ENCODE measurements at regions not wholly inside any gene's neighbourhood (a gene's known extent, or its start where the extent isn't known, plus 50 kb on each side); places are given as distances from the start of the nearest gene placed in this dataset.
"Not testable (repeated sequence)": the region's sequence is repeated elsewhere in the genome, so short reads cannot be mapped to it uniquely, and the experiment has no call there.

DNA sequence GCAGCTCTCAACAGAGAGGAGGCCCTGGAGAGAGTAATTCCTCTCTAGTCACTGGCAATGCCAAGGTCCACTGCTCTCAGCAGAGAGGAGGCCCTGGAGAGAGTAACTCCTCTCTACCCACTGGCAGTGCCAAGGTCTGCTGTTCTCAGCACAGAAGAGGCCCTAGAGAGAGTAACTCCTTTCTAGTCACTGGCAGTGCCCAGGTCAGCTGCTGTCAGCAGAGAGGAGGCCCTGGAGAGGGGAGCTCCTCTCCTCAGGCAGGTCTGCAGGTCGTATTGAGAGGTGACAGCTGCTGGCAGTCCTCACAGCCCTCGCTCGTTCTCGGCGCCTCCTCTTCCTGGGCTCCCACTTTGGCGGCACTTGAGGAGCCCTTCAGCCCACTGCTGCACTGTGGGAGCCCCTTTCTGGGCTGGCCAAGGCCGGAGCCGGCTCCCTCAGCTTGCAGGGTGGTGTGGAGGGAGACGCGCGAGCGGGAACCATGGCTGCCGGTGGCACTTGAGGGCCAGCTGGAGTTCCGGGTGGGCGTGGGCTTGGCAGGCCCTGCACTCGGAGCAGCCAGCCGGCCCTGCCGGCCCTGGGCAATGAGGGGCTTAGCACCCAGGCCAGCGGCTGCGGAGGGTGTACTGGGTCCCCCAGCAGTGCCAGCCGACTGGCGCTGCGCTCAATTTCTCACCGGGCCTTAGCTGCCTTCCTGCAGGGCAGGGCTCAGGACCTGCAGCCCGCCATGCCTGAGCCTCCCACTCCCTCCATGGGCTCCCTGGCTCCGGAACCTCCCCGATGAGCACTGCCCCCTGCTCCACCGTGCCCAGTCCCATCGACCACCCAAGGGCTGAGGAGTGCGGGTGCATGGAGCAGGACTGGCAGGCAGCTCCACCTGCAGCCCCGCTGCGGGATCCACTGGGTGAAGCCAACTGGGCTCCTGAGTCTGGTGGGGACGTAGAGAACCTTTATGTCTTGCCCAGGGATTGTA is 642.9 kb downstream of the PRR16 start:
- H3K27me3 ChIP-seq (replicated peaks; ENCODE audit: control insufficient read depth, insufficient read depth, low read length) = not testable (repeated sequence)

DNA sequence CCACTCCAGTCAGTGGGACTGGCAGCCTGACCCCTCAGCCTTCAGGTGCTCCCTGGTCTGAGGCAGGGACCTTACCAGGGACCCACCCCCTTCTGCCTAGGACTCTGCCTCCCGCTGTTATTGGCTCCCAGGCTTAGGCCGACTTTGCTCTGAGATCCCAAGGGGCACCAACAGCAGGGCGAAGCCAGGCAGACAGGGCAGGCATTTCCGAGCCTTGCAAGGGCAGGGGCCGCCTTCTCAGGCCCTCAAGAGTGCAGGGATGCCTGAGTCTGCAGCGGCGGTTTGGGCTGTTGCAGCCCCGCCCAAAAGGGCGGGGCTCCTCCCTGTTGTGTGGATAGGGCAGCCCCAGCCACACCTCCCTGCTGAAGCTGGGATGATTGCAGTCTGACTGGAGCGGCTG is 644.6 kb downstream of the PRR16 start:
- Histone ChIP-seq H3K9me3 (ENCODE audit: control insufficient read depth, low read length) (no peaks in the 10 kb centered on the region), H3K27me3 (replicated peaks; ENCODE audit: control insufficient read depth, insufficient read depth, low read length) (no peaks in the 10 kb centered on the region), H3K9ac (ENCODE audit: low read length) (no peak overlapping the region), H3K36me3 (ENCODE audit: control insufficient read depth, insufficient read depth, low read length, severe bottlenecking) (no peaks in the 10 kb centered on the region), H3K4me3 (ENCODE audit: low read length) (no peak overlapping the region), H3K4me1 (ENCODE audit: control insufficient read depth, insufficient read depth, low read length) (no peaks in the 10 kb centered on the region)
- no peak for DNase-seq (ENCODE audit: low read depth)

More for the DNA sequence above, 642.9 kb downstream of the PRR16 start:
- not testable (repeated sequence) for H3K36me3 ChIP-seq (ENCODE audit: control insufficient read depth, insufficient read depth, low read length, severe bottlenecking); H3K9ac ChIP-seq (ENCODE audit: low read length); H3K4me3 ChIP-seq (ENCODE audit: low read length); H3K9me3 ChIP-seq (ENCODE audit: control insufficient read depth, low read length); H3K4me1 ChIP-seq (ENCODE audit: control insufficient read depth, insufficient read depth, low read length); DNase-seq (ENCODE audit: low read depth)

DNA sequence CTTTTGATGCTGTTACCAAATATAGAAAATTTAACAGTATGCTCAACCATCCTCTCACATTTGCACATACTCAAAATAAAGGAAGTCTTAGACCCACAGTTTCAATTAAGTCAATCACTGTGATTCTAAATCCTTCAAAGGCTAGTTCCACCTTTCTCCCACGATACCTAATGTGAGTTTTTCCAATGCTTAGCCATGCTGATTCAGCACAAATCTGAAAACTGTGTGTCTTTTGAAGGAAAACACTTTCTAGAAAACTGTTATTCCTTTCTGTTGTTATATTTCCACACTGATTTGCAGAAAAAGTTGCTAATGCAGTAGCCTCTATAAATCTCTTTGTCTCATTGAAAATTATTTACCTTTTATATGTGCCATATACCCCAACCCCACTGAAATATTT is 645.7 kb downstream of the PRR16 start:
- Histone ChIP-seq H3K36me3 (ENCODE audit: control insufficient read depth, insufficient read depth, low read length, severe bottlenecking) (no peaks in the 10 kb centered on the region), H3K4me1 (ENCODE audit: control insufficient read depth, insufficient read depth, low read length) (no peaks in the 10 kb centered on the region), H3K9ac (ENCODE audit: low read length) (no peak overlapping the region), H3K9me3 (ENCODE audit: control insufficient read depth, low read length) (no peaks in the 10 kb centered on the region), H3K27me3 (replicated peaks; ENCODE audit: control insufficient read depth, insufficient read depth, low read length) (no peaks in the 10 kb centered on the region), H3K4me3 (ENCODE audit: low read length) (no peak overlapping the region)
- DNase-seq (ENCODE audit: low read depth) = no peak

DNA sequence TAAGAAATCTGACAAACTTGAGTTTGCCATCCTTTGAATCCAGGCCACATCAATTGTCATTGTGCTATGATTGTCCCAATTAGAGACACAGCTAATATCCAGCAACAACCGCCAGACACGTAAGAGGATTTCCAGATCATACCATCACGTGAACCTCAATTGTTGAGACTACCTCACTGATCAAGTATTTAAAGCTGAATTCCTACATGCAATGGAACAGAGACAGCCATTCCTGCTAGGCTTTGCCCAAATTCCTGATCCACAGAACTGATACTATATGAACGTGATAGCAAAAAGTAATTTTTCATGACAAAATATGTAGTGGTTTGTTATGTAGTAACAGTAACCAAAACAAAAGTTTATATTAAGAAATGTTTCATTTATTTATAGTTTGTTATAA is 657.7 kb downstream of the PRR16 start:
- no peaks in the 10 kb centered on the region for H3K9me3 ChIP-seq (ENCODE audit: control insufficient read depth, low read length)
- no peaks in the 10 kb centered on the region for H3K27me3 ChIP-seq (replicated peaks; ENCODE audit: control insufficient read depth, insufficient read depth, low read length)
- DNase-seq (ENCODE audit: low read depth) = no peak
- H3K9ac ChIP-seq (ENCODE audit: low read length) = no peak overlapping the region
- no peak overlapping the region for H3K4me3 ChIP-seq (ENCODE audit: low read length)
- no peaks in the 10 kb centered on the region for H3K36me3 ChIP-seq (ENCODE audit: control insufficient read depth, insufficient read depth, low read length, severe bottlenecking)
- no peaks in the 10 kb centered on the region for H3K4me1 ChIP-seq (ENCODE audit: control insufficient read depth, insufficient read depth, low read length)

DNA sequence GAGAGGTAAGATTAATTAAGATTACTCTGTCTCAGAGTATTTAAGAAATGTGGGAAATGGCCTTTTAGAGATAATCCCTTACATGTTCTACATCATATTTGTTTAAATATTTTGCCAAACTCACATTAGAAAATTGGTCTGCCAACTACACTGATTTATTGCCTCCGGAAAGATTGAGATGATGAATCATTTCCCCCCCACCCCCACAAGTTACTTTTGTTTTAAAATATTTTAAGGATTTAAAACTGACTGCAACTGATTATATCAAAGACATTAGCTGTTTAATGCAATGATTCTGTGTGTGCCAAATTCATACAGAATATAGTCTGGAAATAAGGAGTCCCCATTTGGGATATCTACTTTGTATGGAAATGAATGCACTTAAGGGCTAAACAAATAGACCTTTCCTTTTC is 674.4 kb downstream of the PRR16 start:
- no peaks in the 10 kb centered on the region for H3K36me3 ChIP-seq (ENCODE audit: control insufficient read depth, insufficient read depth, low read length, severe bottlenecking)

DNA sequence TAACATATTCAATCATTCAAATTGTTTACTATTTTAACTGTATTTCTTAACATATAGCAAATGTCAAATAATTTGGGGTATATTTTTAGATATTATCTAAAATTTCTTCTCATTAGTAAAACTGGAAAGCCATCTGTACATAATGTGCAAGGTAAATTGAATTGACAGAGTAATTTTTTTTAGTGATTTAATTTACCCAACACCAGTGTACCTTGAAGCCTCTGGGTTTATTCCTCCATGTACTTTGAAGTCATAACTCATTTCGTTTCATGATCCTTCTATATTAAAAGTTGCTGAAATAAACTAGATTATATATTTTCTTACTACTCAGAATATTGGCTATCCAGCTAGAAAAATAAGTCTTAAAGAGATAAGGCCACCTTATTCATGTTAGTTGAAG is 674.9 kb downstream of the PRR16 start:
- H3K9me3 ChIP-seq (ENCODE audit: control insufficient read depth, low read length) = peaks cover 3% of the 10 kb centered on the region
- H3K9ac ChIP-seq (ENCODE audit: low read length) = no peak overlapping the region
- H3K4me1 ChIP-seq (ENCODE audit: control insufficient read depth, insufficient read depth, low read length) = no peaks in the 10 kb centered on the region
- no peak overlapping the region for H3K4me3 ChIP-seq (ENCODE audit: low read length)
- no peaks in the 10 kb centered on the region for H3K36me3 ChIP-seq (ENCODE audit: control insufficient read depth, insufficient read depth, low read length, severe bottlenecking)
- DNase-seq (ENCODE audit: low read depth) = no peak
- H3K27me3 ChIP-seq (replicated peaks; ENCODE audit: control insufficient read depth, insufficient read depth, low read length) = no peaks in the 10 kb centered on the region

More for the DNA sequence above, 674.4 kb downstream of the PRR16 start:
- H3K9me3 ChIP-seq (ENCODE audit: control insufficient read depth, low read length) = peaks cover 3% of the 10 kb centered on the region
- DNase-seq (ENCODE audit: low read depth) = peak; percentile 38
- no peak overlapping the region for H3K4me3 ChIP-seq (ENCODE audit: low read length)
- no peaks in the 10 kb centered on the region for H3K4me1 ChIP-seq (ENCODE audit: control insufficient read depth, insufficient read depth, low read length)
- H3K9ac ChIP-seq (ENCODE audit: low read length) = no peak overlapping the region
- no peaks in the 10 kb centered on the region for H3K27me3 ChIP-seq (replicated peaks; ENCODE audit: control insufficient read depth, insufficient read depth, low read length)

DNA sequence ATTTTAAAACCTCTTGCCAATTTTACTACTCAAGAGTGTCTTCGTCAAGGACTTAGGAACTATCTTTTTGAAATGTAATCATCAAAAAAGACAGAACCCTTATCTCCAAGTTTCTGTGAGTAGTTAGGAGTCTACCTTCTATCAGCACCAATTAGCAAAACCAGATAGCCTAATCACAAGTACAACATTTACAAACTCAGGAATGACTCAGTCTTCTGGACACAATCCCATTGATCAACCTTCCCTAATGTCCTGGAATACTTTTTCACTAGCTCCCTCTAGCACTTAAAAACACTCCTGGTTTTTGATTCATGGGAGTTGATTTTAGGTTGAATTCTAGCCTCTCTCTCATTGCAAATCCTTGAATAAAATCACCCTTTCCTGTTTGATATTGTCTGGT is 680.7 kb downstream of the PRR16 start:
- Histone ChIP-seq H3K9me3 (ENCODE audit: control insufficient read depth, low read length) (peaks cover 3% of the 10 kb centered on the region), H3K36me3 (ENCODE audit: control insufficient read depth, insufficient read depth, low read length, severe bottlenecking) (no peaks in the 10 kb centered on the region), H3K27me3 (replicated peaks; ENCODE audit: control insufficient read depth, insufficient read depth, low read length) (no peaks in the 10 kb centered on the region), H3K9ac (ENCODE audit: low read length) (no peak overlapping the region), H3K4me1 (ENCODE audit: control insufficient read depth, insufficient read depth, low read length) (peaks cover 7% of the 10 kb centered on the region), H3K4me3 (ENCODE audit: low read length) (no peak overlapping the region)
- DNase-seq (ENCODE audit: low read depth) = peak; percentile 41

DNA sequence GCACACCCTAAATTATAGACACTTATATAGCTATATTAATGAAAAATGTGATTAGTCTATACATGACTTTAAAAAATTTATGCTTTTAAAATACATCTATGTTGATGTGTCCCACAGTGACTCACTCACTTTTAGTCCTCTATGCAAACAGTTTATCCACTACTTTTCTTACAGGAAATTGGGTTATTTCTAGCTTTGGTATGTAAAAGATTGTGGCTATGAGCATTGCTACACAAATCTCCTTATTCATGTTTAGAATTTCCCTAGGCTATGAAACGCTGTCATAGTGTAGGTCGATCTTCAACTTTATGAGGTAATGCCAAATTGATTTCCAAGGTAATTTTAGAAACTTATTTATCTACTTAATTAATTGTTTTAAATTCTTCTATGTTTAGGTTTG is 687.4 kb downstream of the PRR16 start:
- H3K4me3 ChIP-seq (ENCODE audit: low read length) = no peak overlapping the region
- H3K9me3 ChIP-seq (ENCODE audit: control insufficient read depth, low read length) = no peaks in the 10 kb centered on the region
- H3K4me1 ChIP-seq (ENCODE audit: control insufficient read depth, insufficient read depth, low read length) = no peaks in the 10 kb centered on the region
- H3K27me3 ChIP-seq (replicated peaks; ENCODE audit: control insufficient read depth, insufficient read depth, low read length) = no peaks in the 10 kb centered on the region
- peak; percentile 48 for DNase-seq (ENCODE audit: low read depth)
- no peaks in the 10 kb centered on the region for H3K36me3 ChIP-seq (ENCODE audit: control insufficient read depth, insufficient read depth, low read length, severe bottlenecking)
- H3K9ac ChIP-seq (ENCODE audit: low read length) = no peak overlapping the region

DNA sequence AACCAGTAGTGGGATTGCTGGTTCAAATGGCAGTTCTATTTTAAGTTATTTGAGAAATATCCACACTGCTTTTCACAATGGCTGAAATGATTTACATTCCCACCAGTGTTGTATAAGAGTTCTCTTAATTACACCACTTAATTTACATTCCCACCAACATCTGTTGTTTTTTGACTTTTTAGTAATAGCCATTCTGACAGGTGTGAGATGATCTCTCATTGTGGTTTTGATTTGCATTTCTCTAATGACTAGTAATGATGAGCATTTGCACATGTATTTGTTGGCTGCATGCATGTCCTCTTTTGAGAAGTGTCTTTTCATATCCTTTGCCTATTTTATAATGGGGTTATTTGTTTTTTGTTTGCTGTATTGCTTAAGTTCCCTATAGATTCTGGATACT is 688.3 kb downstream of the PRR16 start:
- H3K4me3 ChIP-seq (ENCODE audit: low read length) = no peak overlapping the region
- DNase-seq (ENCODE audit: low read depth) = no peak
- no peaks in the 10 kb centered on the region for H3K4me1 ChIP-seq (ENCODE audit: control insufficient read depth, insufficient read depth, low read length)
- H3K27me3 ChIP-seq (replicated peaks; ENCODE audit: control insufficient read depth, insufficient read depth, low read length) = no peaks in the 10 kb centered on the region
- no peak overlapping the region for H3K9ac ChIP-seq (ENCODE audit: low read length)
- no peaks in the 10 kb centered on the region for H3K36me3 ChIP-seq (ENCODE audit: control insufficient read depth, insufficient read depth, low read length, severe bottlenecking)
- no peaks in the 10 kb centered on the region for H3K9me3 ChIP-seq (ENCODE audit: control insufficient read depth, low read length)

DNA sequence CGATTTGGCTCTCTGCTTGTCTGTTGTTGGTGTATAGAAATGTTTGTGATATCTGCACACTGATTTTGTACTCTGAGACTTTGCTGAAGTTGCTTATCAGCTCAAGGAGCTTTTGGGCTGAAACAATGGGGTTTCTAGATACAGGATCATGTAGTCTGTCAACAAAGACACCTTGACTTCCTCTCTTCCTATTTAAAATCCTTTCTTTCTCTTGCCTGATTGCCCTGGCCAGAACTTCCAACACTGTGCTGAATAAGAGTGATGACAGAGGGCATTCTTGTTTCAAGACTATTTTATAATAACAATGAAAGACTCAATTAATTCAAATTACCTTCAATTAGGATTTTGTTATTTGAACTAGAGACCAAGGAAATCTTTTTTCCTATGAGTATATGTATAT is 692.5 kb downstream of the PRR16 start:
- Histone ChIP-seq H3K9me3 (ENCODE audit: control insufficient read depth, low read length) (no peaks in the 10 kb centered on the region), H3K4me1 (ENCODE audit: control insufficient read depth, insufficient read depth, low read length) (no peaks in the 10 kb centered on the region), H3K9ac (ENCODE audit: low read length) (no peak overlapping the region), H3K4me3 (ENCODE audit: low read length) (no peak overlapping the region), H3K27me3 (replicated peaks; ENCODE audit: control insufficient read depth, insufficient read depth, low read length) (no peaks in the 10 kb centered on the region), H3K36me3 (ENCODE audit: control insufficient read depth, insufficient read depth, low read length, severe bottlenecking) (no peaks in the 10 kb centered on the region)
- no peak for DNase-seq (ENCODE audit: low read depth)

DNA sequence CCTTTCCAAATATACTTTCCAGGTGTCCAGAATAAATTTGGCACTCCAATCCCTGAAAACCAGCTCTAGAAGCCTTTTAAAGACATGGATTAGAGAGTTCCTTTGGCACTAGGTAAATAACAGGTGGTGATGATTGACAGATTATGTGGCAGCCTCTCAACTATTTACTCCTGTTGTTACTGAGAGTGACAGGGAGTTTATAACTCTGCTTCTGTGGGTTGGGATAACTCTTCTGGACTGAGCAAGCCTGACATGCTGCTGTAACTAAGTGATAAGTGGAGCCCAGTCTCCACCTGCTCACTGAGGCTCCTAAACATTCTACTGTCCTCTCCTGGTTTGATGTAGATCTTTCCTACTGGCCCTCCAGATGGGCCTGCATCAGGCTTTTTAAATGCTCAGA is 693.2 kb upstream of the FTMT start:
- no peaks in the 10 kb centered on the region for H3K36me3 ChIP-seq (ENCODE audit: control insufficient read depth, insufficient read depth, low read length, severe bottlenecking)
- no peaks in the 10 kb centered on the region for H3K9me3 ChIP-seq (ENCODE audit: control insufficient read depth, low read length)
- H3K4me3 ChIP-seq (ENCODE audit: low read length) = no peak overlapping the region
- H3K9ac ChIP-seq (ENCODE audit: low read length) = no peak overlapping the region
- no peak for DNase-seq (ENCODE audit: low read depth)
- H3K27me3 ChIP-seq (replicated peaks; ENCODE audit: control insufficient read depth, insufficient read depth, low read length) = no peaks in the 10 kb centered on the region
- no peaks in the 10 kb centered on the region for H3K4me1 ChIP-seq (ENCODE audit: control insufficient read depth, insufficient read depth, low read length)

DNA sequence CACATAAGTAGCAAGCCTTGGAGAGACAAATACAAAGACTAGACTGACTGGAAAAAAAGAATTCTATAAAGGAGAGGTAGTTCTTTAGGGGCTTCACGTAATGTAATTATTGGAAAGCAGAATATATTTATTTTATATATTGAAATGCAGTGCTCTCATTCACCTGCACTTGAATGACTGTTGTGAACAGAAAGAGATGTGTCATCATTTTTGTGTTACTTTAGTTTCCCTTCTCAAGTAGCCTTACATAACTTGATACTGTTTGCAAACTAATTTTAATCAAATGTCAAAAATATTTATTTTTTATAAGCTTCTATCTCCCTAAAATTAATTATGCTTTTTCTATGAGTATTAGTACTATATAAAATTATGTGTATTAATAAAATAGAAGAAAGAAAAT is 691.1 kb upstream of the FTMT start:
- H3K9ac ChIP-seq (ENCODE audit: low read length) = no peak overlapping the region
- H3K9me3 ChIP-seq (ENCODE audit: control insufficient read depth, low read length) = no peaks in the 10 kb centered on the region
- H3K36me3 ChIP-seq (ENCODE audit: control insufficient read depth, insufficient read depth, low read length, severe bottlenecking) = no peaks in the 10 kb centered on the region
- no peak overlapping the region for H3K4me3 ChIP-seq (ENCODE audit: low read length)
- DNase-seq (ENCODE audit: low read depth) = no peak
- no peaks in the 10 kb centered on the region for H3K27me3 ChIP-seq (replicated peaks; ENCODE audit: control insufficient read depth, insufficient read depth, low read length)
- no peaks in the 10 kb centered on the region for H3K4me1 ChIP-seq (ENCODE audit: control insufficient read depth, insufficient read depth, low read length)
